GM12878 (cell line): ENCODE measurements at regions not wholly inside any gene's neighbourhood (a gene's known extent, or its start where the extent isn't known, plus 50 kb on each side); places are given as distances from the start of the nearest gene placed in this dataset.

Source experiments
- ATF2 ChIP-seq: IDR thresholded peaks from 2 replicates; pipeline ENCODE4 v1.6.1; 2012; ENCODE audit warnings: low read length, inconsistent platforms
- IKZF2 ChIP-seq, 2 experiments: fragments of 450-650 bp; IDR thresholded peaks; 2 replicates each; pipeline ENCODE4 v1.6.1; 2017; ENCODE audit warnings: mild to moderate bottlenecking in 2 of 2, moderate library complexity in 2 of 2
- JUNB ChIP-seq: IDR thresholded peaks from 2 replicates; pipeline ENCODE4 v1.6.1; 2016; ENCODE audit warnings: antibody characterized with exemption, mild to moderate bottlenecking
- MYB ChIP-seq: fragments of 150-350 bp; IDR thresholded peaks from 2 replicates; pipeline ENCODE4 v1.6.1; 2014; ENCODE audit warnings: mild to moderate bottlenecking, low read depth, low read length, borderline replicate concordance
- RAD21 ChIP-seq: IDR thresholded peaks from 2 replicates; pipeline ENCODE4 v1.6.1; 2011; ENCODE audit warnings: mild to moderate bottlenecking, low read depth, low read length, moderate library complexity; ENCODE audit not compliant: insufficient read depth
- REST ChIP-seq: IDR thresholded peaks from 2 replicates; pipeline ENCODE4 v1.6.1; 2012; ENCODE audit warnings: mild to moderate bottlenecking, low read depth, low read length
- SMC3 ChIP-seq: IDR thresholded peaks from 2 replicates; pipeline ENCODE4 v1.6.1; 2011; ENCODE audit warnings: low read length, improper control_type of control experiment, borderline replicate concordance
- SPI1 ChIP-seq: IDR thresholded peaks from 2 replicates; pipeline ENCODE4 v1.6.1; 2011; ENCODE audit warnings: low read depth, mild to moderate bottlenecking, low read length, moderate library complexity, borderline replicate concordance; ENCODE audit not compliant: insufficient read depth
- TCF3 ChIP-seq: IDR thresholded peaks from 2 replicates; pipeline ENCODE4 v1.6.1; 2012; ENCODE audit warnings: low read depth, mild to moderate bottlenecking, low read length, borderline replicate concordance; ENCODE audit not compliant: insufficient read depth
- TCF7 ChIP-seq: IDR thresholded peaks from 2 replicates; pipeline ENCODE4 v1.6.1; 2014; ENCODE audit warnings: antibody characterized with exemption, borderline replicate concordance
- USF2 ChIP-seq: IDR thresholded peaks from 2 replicates; pipeline ENCODE4 v1.6.1; 2011; ENCODE audit warnings: low read depth, low read length, improper control_type of control experiment, borderline replicate concordance
- YY1 ChIP-seq: IDR thresholded peaks from 2 replicates; pipeline ENCODE4 v1.6.1; 2011; ENCODE audit warnings: low read depth, mild to moderate bottlenecking, low read length
- ZNF592 ChIP-seq: fragments of 450-650 bp; IDR thresholded peaks from 2 replicates; pipeline ENCODE4 v1.6.1; 2017; ENCODE audit warnings: mild to moderate bottlenecking, moderate library complexity

- TF ChIP-seq ZNF592 (no peak), JUNB (no peak), IKZF2 (IDR thresholded peaks at IDR 0.05) (peak; percentile 11 to 30; a peak in 1 of 4 replicates), USF2 (no peak), YY1 (peak; percentile 92), RAD21 (peak; percentile 93), REST (no peak), TCF3 (no peak), SPI1 (peak; percentile 56), ATF2 (0 out of 2 replicates have a peak, but pooled peaks have one; percentile 25), MYB (no peak), SMC3 (peak; percentile 89), TCF7 (no peak)
These were observed 159.7 kb upstream of the RPS6KA2 start (continued) for GRCh38 chr6:166786704-166787293.
